ENCODE measurements at regions not wholly inside any gene's neighbourhood (a gene's known extent, or its start where the extent isn't known, plus 50 kb on each side); places are given as distances from the start of the nearest gene placed in this dataset.

- no peak overlapping the region for H3K27ac ChIP-seq (ENCODE audit: control insufficient read depth, insufficient read depth, low read length)
- H3K9me3 ChIP-seq (ENCODE audit: control insufficient read depth, low read depth, low read length) = no peaks in the 10 kb centered on the region
- no peaks in the 10 kb centered on the region for H4K20me1 ChIP-seq (ENCODE audit: control insufficient read depth, extremely low read depth, insufficient read depth, low read length)
- H3K9me1 ChIP-seq (ENCODE audit: control insufficient read depth, extremely low read depth, insufficient read depth, low read length) = no peaks in the 10 kb centered on the region
- dilution Hi-C loops (cut with MboI; ENCODE audit: extremely low pct_ligation_motif_present, low sequenced_read_pairs) = no loop called here
- TF ChIP-seq EZH2 (IDR thresholded peaks at IDR 0.05; ENCODE audit: low read length) (no peak), CTCF (optimal IDR thresholded peaks at IDR 0.05 in 1 of 3, IDR thresholded peaks at IDR 0.05 in 1 of 3, conservative IDR thresholded peaks at IDR 0.05 in 1 of 3; ENCODE audit: extremely low read depth in 1 of 3, insufficient read depth in 2 of 3, low read length in 3 of 3) (no peak)
- DNase-seq (ENCODE audit: low read depth, low spot score) = no peak
- no peak for FAIRE-seq
- H3K27me3 ChIP-seq (ENCODE audit: control insufficient read depth, extremely low read depth, insufficient read depth, low read length) = peaks cover 5% of the 10 kb centered on the region
- no peaks in the 10 kb centered on the region for H3K36me3 ChIP-seq (ENCODE audit: control insufficient read depth in 2 of 2, extremely low read depth in 1 of 2, insufficient read depth in 2 of 2, low read length in 2 of 2)
- H3K79me2 ChIP-seq (ENCODE audit: control insufficient read depth, insufficient read depth, low read length) = no peaks in the 10 kb centered on the region
- no peak overlapping the region for H3K4me2 ChIP-seq (ENCODE audit: control insufficient read depth, extremely low read depth, insufficient read depth, low read depth, low read length)
- no peak overlapping the region for H3K9ac ChIP-seq (ENCODE audit: control insufficient read depth, extremely low read depth, insufficient read depth, low read length)
- no peak overlapping the region for H3K4me3 ChIP-seq (ENCODE audit: control insufficient read depth in 2 of 3, extremely low read depth in 1 of 3, insufficient read depth in 2 of 3, low read depth in 1 of 3, low read length in 3 of 3)
- no peak overlapping the region for H2AFZ ChIP-seq (ENCODE audit: control insufficient read depth, low read length)
- no peaks in the 10 kb centered on the region for H3K4me1 ChIP-seq (ENCODE audit: control insufficient read depth, extremely low read depth, insufficient read depth, low read length)
Observed at GRCh38 chr12:67211029-67211428, 58.1 kb upstream of the CAND1 start.

- Histone ChIP-seq H3K4me2 (ENCODE audit: control insufficient read depth, extremely low read depth, insufficient read depth, low read depth, low read length) (no peak overlapping the region), H3K4me3 (ENCODE audit: control insufficient read depth in 2 of 3, extremely low read depth in 1 of 3, insufficient read depth in 2 of 3, low read depth in 1 of 3, low read length in 3 of 3) (no peak overlapping the region), H3K9me3 (ENCODE audit: control insufficient read depth, low read depth, low read length) (no peaks in the 10 kb centered on the region), H3K27ac (ENCODE audit: control insufficient read depth, insufficient read depth, low read length) (no peak overlapping the region), H3K4me1 (ENCODE audit: control insufficient read depth, extremely low read depth, insufficient read depth, low read length) (no peaks in the 10 kb centered on the region), H2AFZ (ENCODE audit: control insufficient read depth, low read length) (no peak overlapping the region), H3K36me3 (ENCODE audit: control insufficient read depth in 2 of 2, extremely low read depth in 1 of 2, insufficient read depth in 2 of 2, low read length in 2 of 2) (no peaks in the 10 kb centered on the region), H3K27me3 (ENCODE audit: control insufficient read depth, extremely low read depth, insufficient read depth, low read length) (peaks cover 5% of the 10 kb centered on the region), H3K79me2 (ENCODE audit: control insufficient read depth, insufficient read depth, low read length) (no peaks in the 10 kb centered on the region), H3K9ac (ENCODE audit: control insufficient read depth, extremely low read depth, insufficient read depth, low read length) (no peak overlapping the region), H3K9me1 (ENCODE audit: control insufficient read depth, extremely low read depth, insufficient read depth, low read length) (no peaks in the 10 kb centered on the region), H4K20me1 (ENCODE audit: control insufficient read depth, extremely low read depth, insufficient read depth, low read length) (no peaks in the 10 kb centered on the region)
- no peak for DNase-seq (ENCODE audit: low read depth, low spot score)
- TF ChIP-seq EZH2 (IDR thresholded peaks at IDR 0.05; ENCODE audit: low read length) (no peak), CTCF (optimal IDR thresholded peaks at IDR 0.05 in 1 of 3, IDR thresholded peaks at IDR 0.05 in 1 of 3, conservative IDR thresholded peaks at IDR 0.05 in 1 of 3; ENCODE audit: extremely low read depth in 1 of 3, insufficient read depth in 2 of 3, low read length in 3 of 3) (no peak)
- FAIRE-seq = no peak
- dilution Hi-C loops (cut with MboI; ENCODE audit: extremely low pct_ligation_motif_present, low sequenced_read_pairs) = no loop called here
Observed at GRCh38 chr12:67211494-67211893, 57.7 kb upstream of the CAND1 start.

Data from keratinocyte (primary cell).